Nephron progenitor cell (in vitro differentiated cells): ENCODE measurements at regions not wholly inside any gene's neighbourhood (a gene's known extent, or its start where the extent isn't known, plus 50 kb on each side); places are given as distances from the start of the nearest gene placed in this dataset.

Source experiments
- DNase-seq: peaks from one replicate; pipeline ENCODE4 v3.0.0; 2021
- H3K27ac Mint-ChIP-seq: 2 replicates; pipeline ENCODE4 v1.8.0; 2021; ENCODE audit warnings: mild to moderate bottlenecking, moderate library complexity, mixed read lengths
- H3K27me3 Mint-ChIP-seq: 2 replicates; pipeline ENCODE4 v1.8.0; 2021; ENCODE audit warnings: mild to moderate bottlenecking, low read depth, mixed read lengths; ENCODE audit not compliant: poor library complexity
- H3K36me3 Mint-ChIP-seq: 2 replicates; pipeline ENCODE4 v1.8.0; 2021; ENCODE audit warnings: low read depth, mixed read lengths
- H3K4me1 Mint-ChIP-seq: 2 replicates; pipeline ENCODE4 v1.8.0; 2021; ENCODE audit warnings: mixed read lengths
- H3K4me3 Mint-ChIP-seq: 2 replicates; pipeline ENCODE4 v1.8.0; 2021; ENCODE audit warnings: mild to moderate bottlenecking, moderate library complexity, mixed read lengths
- H3K9me3 Mint-ChIP-seq: 2 replicates; pipeline ENCODE4 v1.8.0; 2021; ENCODE audit warnings: mild to moderate bottlenecking, moderate library complexity, mixed read lengths
- CTCF ChIP-seq: fragments of 200-600 bp; sonication (generic); IDR thresholded peaks from 2 replicates; pipeline ENCODE4 v1.5.0; 2021; ENCODE audit warnings: antibody characterized with exemption

- no peak overlapping the region for H3K4me3 Mint-ChIP-seq
- H3K27ac Mint-ChIP-seq = no peak overlapping the region
- no peak for TF ChIP-seq CTCF
- H3K27me3 Mint-ChIP-seq = peaks cover 4% of the 10 kb centered on the region
- H3K36me3 Mint-ChIP-seq = no peaks in the 10 kb centered on the region
- DNase-seq = no peak
- no peaks in the 10 kb centered on the region for H3K4me1 Mint-ChIP-seq
- H3K9me3 Mint-ChIP-seq = no peaks in the 10 kb centered on the region
These were observed 76.5 kb upstream of the OPRM1 start for GRCh38 chr6:153962555-153962954.

- Mint-ChIP-seq H3K36me3 (no peaks in the 10 kb centered on the region), H3K27ac (no peak overlapping the region), H3K4me1 (no peaks in the 10 kb centered on the region), H3K27me3 (peaks cover 4% of the 10 kb centered on the region), H3K4me3 (no peak overlapping the region), H3K9me3 (no peaks in the 10 kb centered on the region)
- no peak for DNase-seq
- no peak for TF ChIP-seq CTCF
These were observed 78.3 kb upstream of the OPRM1 start for GRCh38 chr6:153960741-153961140.

- H3K4me3 Mint-ChIP-seq = no peak overlapping the region
- H3K27ac Mint-ChIP-seq = no peak overlapping the region
- peaks cover 4% of the 10 kb centered on the region for H3K27me3 Mint-ChIP-seq
- no peaks in the 10 kb centered on the region for H3K36me3 Mint-ChIP-seq
- no peaks in the 10 kb centered on the region for H3K4me1 Mint-ChIP-seq
- no peaks in the 10 kb centered on the region for H3K9me3 Mint-ChIP-seq
- no peak for TF ChIP-seq CTCF
- DNase-seq = no peak
These were observed 78.8 kb upstream of the OPRM1 start for GRCh38 chr6:153960281-153960680.

GRCh38 chr6:153959276-153959675 lies 79.8 kb upstream of the OPRM1 start:
- Mint-ChIP-seq H3K36me3 (no peaks in the 10 kb centered on the region), H3K9me3 (no peaks in the 10 kb centered on the region), H3K4me3 (no peak overlapping the region), H3K4me1 (no peaks in the 10 kb centered on the region), H3K27me3 (peaks cover 4% of the 10 kb centered on the region), H3K27ac (no peak overlapping the region)
- DNase-seq = no peak
- TF ChIP-seq CTCF = no peak

GRCh38 chr6:153958860-153959259 lies 80.2 kb upstream of the OPRM1 start:
- Mint-ChIP-seq H3K4me3 (no peak overlapping the region), H3K27ac (no peak overlapping the region), H3K36me3 (no peaks in the 10 kb centered on the region)

More at GRCh38 chr6:153958860-153959259, 80.2 kb upstream of the OPRM1 start:
- no peak for DNase-seq
- no peaks in the 10 kb centered on the region for H3K4me1 Mint-ChIP-seq
- H3K27me3 Mint-ChIP-seq = peaks cover 4% of the 10 kb centered on the region
- no peak for TF ChIP-seq CTCF
- H3K9me3 Mint-ChIP-seq = no peaks in the 10 kb centered on the region
